HCT116 (cell line): ENCODE measurements at regions not wholly inside any gene's neighbourhood (a gene's known extent, or its start where the extent isn't known, plus 50 kb on each side); places are given as distances from the start of the nearest gene placed in this dataset.

Experiments used
- ATAC-seq: fragments of 200-7000 bp; cut with Tn5 transposase; 2 replicates; pipeline ENCODE4 v1.9.1; 2020; ENCODE audit warnings: mild to moderate bottlenecking, moderate library complexity
- BruUV-seq: library from RNA; stranded (reverse); fragments of 400-500 nt; replicated peaks from 2 replicates; lab custom pipeline; 2021; lab: Mats Ljungman, UMichigan
- CTCF ChIA-PET: fragments of 300-600 bp; sonication (Branson Sonifier 250); formaldehyde crosslinking; loops from one replicate; lab custom pipeline; 2021; ENCODE audit warnings: antibody characterized with exemption; lab: Charles Lee
- POLR2A ChIA-PET: fragments of 300-600, 350-600 bp; sonication (Branson Sonifier 250); formaldehyde crosslinking; loops from one replicate; lab custom pipeline; 2021; ENCODE audit warnings: antibody characterized with exemption; lab: Charles Lee
- RAD21 ChIA-PET, 2 experiments: fragments of 300-600 bp; sonication (Branson Sonifier 250); formaldehyde crosslinking; loops; one replicate each; lab custom pipeline; 2023; ENCODE audit warnings: low total read pairs in 2 of 2; ENCODE audit not compliant: uncharacterized antibody in 2 of 2, unreplicated experiment in 2 of 2, low non-redundant PET in 1 of 2; lab: Charles Lee
- DNase-seq: peaks from one replicate; pipeline ENCODE4 v3.0.0-alpha.2; 2010; ENCODE audit warnings: low read depth, low spot score
- H2AFZ ChIP-seq: fragments of 200-600 bp; shearing (Covaris generic), sonication (generic); 2 replicates; pipeline ENCODE4 v1.6.1; 2017; ENCODE audit warnings: low read depth, mixed run types, mixed read lengths, antibody characterized with exemption, low read length; ENCODE audit not compliant: poor library complexity, severe bottlenecking
- H3K27ac ChIP-seq: 2 replicates; pipeline ENCODE4 v1.5.1; 2012; ENCODE audit warnings: low read depth, low read length
- H3K27me3 ChIP-seq: fragments of 200-600 bp; sonication (generic); 2 replicates; pipeline ENCODE4 v1.6.1; 2016; ENCODE audit warnings: mixed run types, low read length, mixed read lengths; ENCODE audit not compliant: insufficient read depth
- H3K36me3 ChIP-seq, 2 experiments: fragments of 200-500 bp in 1 of 2; fragments of 200-600 bp in 1 of 2; sonication (Bioruptor generic) in 1 of 2; sonication (generic) in 1 of 2; 2 replicates each; pipeline versions ENCODE4 v1.5.1 to v1.6.1; 2014 to 2016; ENCODE audit warnings: low read length in 2 of 2, inconsistent platforms in 1 of 2, mixed read lengths in 1 of 2, mixed run types in 1 of 2; ENCODE audit not compliant: insufficient read depth in 2 of 2, control insufficient read depth in 1 of 2
- H3K4me1 ChIP-seq, 2 experiments: fragments of 200-600 bp in 1 of 2; sonication (generic) in 1 of 2; 2 replicates each; pipeline versions ENCODE4 v1.5.1 to v1.6.1; 2012 to 2017; ENCODE audit warnings: low read length in 2 of 2, inconsistent platforms in 1 of 2, mild to moderate bottlenecking in 1 of 2, mixed read lengths in 1 of 2, mixed run types in 1 of 2, moderate library complexity in 1 of 2; ENCODE audit not compliant: insufficient read depth in 2 of 2, control insufficient read depth in 1 of 2
- H3K4me2 ChIP-seq: fragments of 200-600 bp; sonication (generic); 2 replicates; pipeline ENCODE4 v1.6.1; 2017; ENCODE audit warnings: mixed run types, low read length, mixed read lengths
- H3K4me3 ChIP-seq, 2 experiments: fragments of 200-600 bp in 1 of 2; sonication (generic) in 1 of 2; replicated peaks in 1 of 2; 2 replicates each; pipeline ENCODE4 v1.5.1; 2011 to 2016; ENCODE audit warnings: low read length in 2 of 2, control low read depth in 1 of 2, low read depth in 1 of 2, mild to moderate bottlenecking in 1 of 2, mixed read lengths in 1 of 2, mixed run types in 1 of 2
- H3K79me2 ChIP-seq: fragments of 200-600 bp; sonication (generic); 2 replicates; pipeline ENCODE4 v1.6.1; 2017; ENCODE audit warnings: mild to moderate bottlenecking, mixed run types, low read length, moderate library complexity, mixed read lengths; ENCODE audit not compliant: insufficient read depth
- H3K9ac ChIP-seq: fragments of 200-600 bp; sonication (generic); 2 replicates; pipeline ENCODE4 v1.6.1; 2016; ENCODE audit warnings: low read length, mixed read lengths
- H3K9me2 ChIP-seq: fragments of 200-600 bp; sonication (generic), shearing (Covaris generic); 2 replicates; pipeline ENCODE4 v1.6.1; 2017; ENCODE audit warnings: mixed run types, mild to moderate bottlenecking, moderate library complexity; ENCODE audit not compliant: insufficient read depth
- H3K9me3 ChIP-seq, 2 experiments: fragments of 200-500 bp in 1 of 2; fragments of 200-600 bp in 1 of 2; sonication (Bioruptor generic) in 1 of 2; sonication (generic) in 1 of 2; 2 replicates each; pipeline ENCODE4 v1.6.1; 2014 to 2017; ENCODE audit warnings: low read length in 2 of 2, mixed read lengths in 2 of 2, inconsistent platforms in 1 of 2, low read depth in 1 of 2, mild to moderate bottlenecking in 1 of 2, mixed run types in 1 of 2, moderate library complexity in 1 of 2; ENCODE audit not compliant: control insufficient read depth in 1 of 2, insufficient read depth in 1 of 2
- H4K20me1 ChIP-seq: fragments of 200-600 bp; sonication (generic), shearing (Covaris generic); 2 replicates; pipeline ENCODE4 v1.6.1; 2017; ENCODE audit warnings: mixed run types, mild to moderate bottlenecking, moderate library complexity; ENCODE audit not compliant: insufficient read depth
- CBX3 ChIP-seq: IDR thresholded peaks from 2 replicates; pipeline ENCODE4 v1.6.1; 2012; ENCODE audit warnings: low read depth
- EZH2 ChIP-seq: fragments of 200-600 bp; sonication (generic); IDR thresholded peaks from 2 replicates; pipeline ENCODE4 v1.6.1; 2017; ENCODE audit warnings: antibody characterized with exemption, mixed run types
- FOSL1 ChIP-seq: IDR thresholded peaks from 2 replicates; pipeline ENCODE4 v1.6.1; 2012; ENCODE audit warnings: low read depth
- POLR2AphosphoS5 ChIP-seq: IDR thresholded peaks from 2 replicates; pipeline ENCODE4 v1.6.1; 2011; ENCODE audit warnings: mild to moderate bottlenecking, low read depth, low read length, moderate library complexity
- SIN3A ChIP-seq: IDR thresholded peaks from 2 replicates; pipeline ENCODE4 v1.6.1; 2012; ENCODE audit warnings: low read depth
- SP1 ChIP-seq: IDR thresholded peaks from 2 replicates; pipeline ENCODE4 v1.6.1; 2012; ENCODE audit warnings: low read depth
- SRF ChIP-seq: IDR thresholded peaks from 2 replicates; pipeline ENCODE4 v1.6.1; 2012; ENCODE audit warnings: low read depth
- TCF7L2 ChIP-seq: IDR thresholded peaks from 2 replicates; pipeline ENCODE4 v1.7.0; 2011; ENCODE audit warnings: borderline replicate concordance, inconsistent platforms; ENCODE audit not compliant: insufficient read depth, insufficient read length; ENCODE audit errors: extremely low read depth
- YY1 ChIP-seq: IDR thresholded peaks from 2 replicates; pipeline ENCODE4 v1.6.1; 2011; ENCODE audit warnings: low read length, low read depth, moderate library complexity, mild to moderate bottlenecking; ENCODE audit not compliant: insufficient replicate concordance; ENCODE audit errors: extremely low read depth
- ZFX ChIP-seq: fragments of 450-650 bp; IDR thresholded peaks from 2 replicates; pipeline ENCODE4 v1.6.1; 2017
- intact Hi-C: fragments of 100-400 bp; cut with micrococcal nuclease; formaldehyde crosslinking; loops from 2 replicates; pipeline ENCODE4 v1.10.0; 2022
- TF ChIP-seq, protein P1 (sequence below): IDR thresholded peaks from 2 replicates; pipeline ENCODE4 v1.6.1; 2012; ENCODE audit warnings: low read depth

DNA sequence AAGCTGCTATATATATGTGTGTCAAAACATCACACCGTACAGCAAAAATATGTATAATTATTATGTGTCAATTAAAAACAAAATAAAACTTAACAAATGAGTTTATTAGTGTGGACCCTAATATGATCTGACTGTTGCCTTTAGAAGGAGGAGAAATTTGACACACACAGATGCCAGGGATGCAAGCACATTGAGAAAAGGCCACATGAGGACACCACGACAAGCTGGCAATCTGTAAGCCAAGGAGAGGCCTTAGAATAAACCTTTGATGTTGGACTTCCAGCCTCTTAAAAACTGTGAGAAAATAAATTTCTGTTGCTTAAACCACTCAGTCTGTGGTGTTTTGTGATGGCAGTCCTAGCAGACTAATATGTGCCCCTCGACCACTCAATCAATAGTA is 214.7 kb downstream of the KCNS3 start:
- Histone ChIP-seq H3K4me1 (no peaks in the 10 kb centered on the region), H3K79me2 (no peaks in the 10 kb centered on the region), H3K9ac (no peak overlapping the region), H3K4me3 (no peak overlapping the region), H3K9me3 (no peaks in the 10 kb centered on the region), H3K27ac (no peak overlapping the region), H3K9me2 (no peaks in the 10 kb centered on the region), H3K27me3 (peaks cover 29% of the 10 kb centered on the region), H4K20me1 (no peaks in the 10 kb centered on the region), H3K4me2 (no peak overlapping the region), H3K36me3 (no peaks in the 10 kb centered on the region), H2AFZ (no peak overlapping the region)
- CTCF ChIA-PET, result no interaction called here
- intact Hi-C loops, result no loop called here
- ATAC-seq (no peak), DNase-seq (no peak)
- no TSS peak for BruUV-seq
- POLR2A ChIA-PET, result no interaction called here
- TF ChIP-seq TCF7L2, result no peak
- RAD21 ChIA-PET, result no interaction called here

DNA sequence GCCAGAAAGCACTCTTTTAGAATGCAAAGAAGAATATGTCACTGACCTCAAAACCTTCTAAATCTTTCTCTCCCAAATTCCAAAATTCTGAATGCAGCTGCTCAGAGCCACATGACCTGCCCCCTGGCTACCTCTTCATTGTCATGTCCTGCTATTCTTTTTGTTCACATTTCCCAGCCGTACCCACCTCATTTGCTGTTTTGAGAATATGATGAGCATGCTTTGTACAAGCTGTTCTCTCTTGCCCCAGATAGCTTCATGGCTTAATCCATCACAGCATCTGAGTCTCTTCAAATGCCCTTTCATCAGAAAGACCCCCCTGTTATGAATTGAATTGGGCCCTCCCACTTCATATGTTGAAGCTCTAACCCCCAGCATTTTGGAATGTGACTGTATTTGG is 214.3 kb downstream of the KCNS3 start:
- peaks cover 29% of the 10 kb centered on the region for H3K27me3 ChIP-seq
- no peak overlapping the region for H3K27ac ChIP-seq
- H3K9me2 ChIP-seq, result no peaks in the 10 kb centered on the region
- RAD21 ChIA-PET, result no interaction called here
- no TSS peak for BruUV-seq
- CTCF ChIA-PET, result no interaction called here
- no peaks in the 10 kb centered on the region for H3K4me1 ChIP-seq
- no peak for ATAC-seq
- H3K4me2 ChIP-seq, result no peak overlapping the region
- no peaks in the 10 kb centered on the region for H4K20me1 ChIP-seq
- no peak overlapping the region for H2AFZ ChIP-seq
- intact Hi-C loops, result no loop called here
- TF ChIP-seq POLR2AphosphoS5 (no peak), CBX3 (no peak), SP1 (no peak), YY1 (no peak), EZH2 (no peak), FOSL1 (no peak), SRF (no peak), ZFX (no peak), TCF7L2 (no peak), SIN3A (no peak)
- TF ChIP-seq, protein P1, sequence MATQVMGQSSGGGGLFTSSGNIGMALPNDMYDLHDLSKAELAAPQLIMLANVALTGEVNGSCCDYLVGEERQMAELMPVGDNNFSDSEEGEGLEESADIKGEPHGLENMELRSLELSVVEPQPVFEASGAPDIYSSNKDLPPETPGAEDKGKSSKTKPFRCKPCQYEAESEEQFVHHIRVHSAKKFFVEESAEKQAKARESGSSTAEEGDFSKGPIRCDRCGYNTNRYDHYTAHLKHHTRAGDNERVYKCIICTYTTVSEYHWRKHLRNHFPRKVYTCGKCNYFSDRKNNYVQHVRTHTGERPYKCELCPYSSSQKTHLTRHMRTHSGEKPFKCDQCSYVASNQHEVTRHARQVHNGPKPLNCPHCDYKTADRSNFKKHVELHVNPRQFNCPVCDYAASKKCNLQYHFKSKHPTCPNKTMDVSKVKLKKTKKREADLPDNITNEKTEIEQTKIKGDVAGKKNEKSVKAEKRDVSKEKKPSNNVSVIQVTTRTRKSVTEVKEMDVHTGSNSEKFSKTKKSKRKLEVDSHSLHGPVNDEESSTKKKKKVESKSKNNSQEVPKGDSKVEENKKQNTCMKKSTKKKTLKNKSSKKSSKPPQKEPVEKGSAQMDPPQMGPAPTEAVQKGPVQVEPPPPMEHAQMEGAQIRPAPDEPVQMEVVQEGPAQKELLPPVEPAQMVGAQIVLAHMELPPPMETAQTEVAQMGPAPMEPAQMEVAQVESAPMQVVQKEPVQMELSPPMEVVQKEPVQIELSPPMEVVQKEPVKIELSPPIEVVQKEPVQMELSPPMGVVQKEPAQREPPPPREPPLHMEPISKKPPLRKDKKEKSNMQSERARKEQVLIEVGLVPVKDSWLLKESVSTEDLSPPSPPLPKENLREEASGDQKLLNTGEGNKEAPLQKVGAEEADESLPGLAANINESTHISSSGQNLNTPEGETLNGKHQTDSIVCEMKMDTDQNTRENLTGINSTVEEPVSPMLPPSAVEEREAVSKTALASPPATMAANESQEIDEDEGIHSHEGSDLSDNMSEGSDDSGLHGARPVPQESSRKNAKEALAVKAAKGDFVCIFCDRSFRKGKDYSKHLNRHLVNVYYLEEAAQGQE, result no peak
- TF ChIP-seq, all 23 proteins: peak for 0
- H3K9me3 ChIP-seq, result no peaks in the 10 kb centered on the region
- H3K36me3 ChIP-seq, result no peaks in the 10 kb centered on the region
- H3K9ac ChIP-seq, result no peak overlapping the region
- no peaks in the 10 kb centered on the region for H3K79me2 ChIP-seq
- H3K4me3 ChIP-seq, result no peak overlapping the region
- POLR2A ChIA-PET, result no interaction called here
- DNase-seq, result no peak
